ENCODE measurements at regions not wholly inside any gene's neighbourhood (a gene's known extent, or its start where the extent isn't known, plus 50 kb on each side); places are given as distances from the start of the nearest gene placed in this dataset.

GRCh38 chr11:116194156-116194904, 578.5 kb downstream of the BUD13 start:
- no peak for TF ChIP-seq CTCF (IDR thresholded peaks at IDR 0.05; ENCODE audit: low read depth, low read length, poor library complexity, severe bottlenecking)
- TF ChIP-seq EZH2phosphoT487 (IDR thresholded peaks at IDR 0.05; ENCODE audit: borderline replicate concordance, low read length) = no peak

Measured in DOHH2 (cell line).